ENCODE measurements at regions not wholly inside any gene's neighbourhood (a gene's known extent, or its start where the extent isn't known, plus 50 kb on each side); places are given as distances from the start of the nearest gene placed in this dataset.

DNA sequence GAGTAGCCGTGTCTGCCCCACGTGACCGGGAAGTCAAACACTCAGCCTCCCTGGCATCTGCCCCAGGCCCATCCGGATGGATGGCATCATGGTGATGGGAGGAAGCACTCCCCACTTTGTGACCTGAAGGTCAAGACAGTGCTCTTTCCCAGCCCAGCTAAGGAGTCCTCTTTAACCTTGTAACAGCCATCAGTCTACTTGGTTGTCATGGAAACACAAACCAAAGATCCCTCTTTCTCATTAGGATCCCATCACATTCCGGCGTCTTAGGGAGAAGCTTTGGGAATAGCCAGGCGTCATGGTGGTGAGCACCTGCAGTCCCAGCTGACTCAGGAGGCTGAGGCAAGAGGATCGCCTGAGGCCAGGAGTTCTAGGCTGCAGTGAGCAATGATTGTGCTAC is 90.9 kb upstream of the FOXC1 start:
- intact Hi-C loops (cut with micrococcal nuclease) = no loop called here
- Mint-ChIP-seq H3K36me3 (ENCODE audit: low read depth) (no peaks in the 10 kb centered on the region), H3K27ac (no peak overlapping the region), H3K9me3 (no peaks in the 10 kb centered on the region), H3K4me1 (peaks cover under 1% of the 10 kb centered on the region), H3K27me3 (peaks cover 15% of the 10 kb centered on the region), H3K4me3 (no peak overlapping the region)
- no peak for TF ChIP-seq CTCF (IDR thresholded peaks at IDR 0.05)
- CTCF ChIA-PET = no interaction called here
- ATAC-seq (ENCODE audit: low read depth) (no peak), DNase-seq (no peak)
- POLR2A ChIA-PET = no interaction called here

DNA sequence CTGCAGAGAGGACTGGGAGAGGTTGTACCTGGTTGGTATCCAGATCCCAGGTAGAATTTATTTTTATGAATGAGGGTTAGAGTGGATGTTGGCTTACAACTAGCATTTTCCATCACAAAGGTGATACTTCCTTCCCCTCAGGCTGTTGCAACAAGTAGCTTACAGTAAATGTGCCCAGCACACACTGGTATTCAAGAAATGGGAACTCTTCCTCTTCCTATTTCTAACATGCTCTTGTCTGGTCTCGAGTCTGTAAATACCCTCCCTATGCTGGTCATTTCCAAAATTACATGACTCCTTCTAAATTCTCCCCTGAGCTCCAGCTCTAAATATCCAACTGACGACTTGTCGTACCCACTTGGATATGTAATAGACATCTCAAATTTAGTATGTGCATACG is 90.1 kb upstream of the FOXC1 start:
- intact Hi-C loops (cut with micrococcal nuclease) = no loop called here
- Mint-ChIP-seq H3K36me3 (ENCODE audit: low read depth) (no peaks in the 10 kb centered on the region), H3K9me3 (no peaks in the 10 kb centered on the region), H3K27me3 (peaks cover 19% of the 10 kb centered on the region), H3K4me1 (peaks cover 5% of the 10 kb centered on the region), H3K4me3 (no peak overlapping the region), H3K27ac (no peak overlapping the region)
- ChIA-PET CTCF (no interaction called here), POLR2A (no interaction called here)
- TF ChIP-seq CTCF (IDR thresholded peaks at IDR 0.05) = no peak
- ATAC-seq (ENCODE audit: low read depth) (no peak), DNase-seq (no peak)

DNA sequence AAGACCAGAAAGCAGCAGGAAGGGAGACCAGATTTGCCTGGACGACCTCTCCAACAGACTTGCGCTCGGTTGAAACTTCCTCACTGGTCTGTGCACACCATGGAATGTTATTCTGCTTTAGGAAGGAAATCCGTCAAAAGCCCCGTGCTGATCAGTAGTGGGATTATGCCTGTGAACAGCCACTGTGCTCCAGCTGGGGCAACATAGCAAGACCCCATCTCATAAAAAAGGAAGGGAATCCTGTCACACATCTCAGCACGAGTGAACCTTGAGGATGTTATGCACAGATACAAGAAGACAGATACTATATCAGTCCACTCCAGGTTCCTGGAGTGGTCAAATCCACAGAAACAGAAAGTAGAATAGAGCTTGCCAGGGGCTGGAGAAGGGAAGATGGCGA is 86.9 kb upstream of the FOXC1 start:
- CTCF ChIA-PET = no interaction called here
- no peak overlapping the region for H3K27ac Mint-ChIP-seq

DNA sequence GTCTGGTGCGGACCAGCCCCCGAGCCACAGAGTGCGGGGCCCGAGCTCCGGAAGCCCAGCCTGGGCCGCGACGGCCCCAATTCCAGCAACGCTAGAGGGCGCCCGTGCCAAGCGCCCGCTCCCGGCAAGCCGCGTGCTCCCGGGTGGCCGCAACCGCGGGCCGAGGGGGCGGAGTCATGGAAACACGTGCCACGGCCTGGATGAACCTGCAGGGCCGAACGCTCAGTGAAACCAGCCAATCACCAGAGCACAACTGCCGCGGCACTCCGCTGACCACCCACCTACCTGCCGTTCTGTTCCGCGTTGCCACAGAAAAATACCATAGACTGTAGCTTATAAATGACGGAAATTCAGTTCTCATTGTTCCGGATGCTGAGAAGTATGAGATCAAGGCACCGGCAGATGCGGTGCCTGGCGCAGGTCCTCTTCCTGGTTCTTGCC is 85.7 kb upstream of the FOXC1 start:
- DNase-seq (peak; percentile 34), ATAC-seq (ENCODE audit: low read depth) (peak; percentile 64)
- Mint-ChIP-seq H3K27ac (no peak overlapping the region), H3K27me3 (peaks cover 26% of the 10 kb centered on the region), H3K4me1 (peaks cover 8% of the 10 kb centered on the region), H3K36me3 (ENCODE audit: low read depth) (no peaks in the 10 kb centered on the region), H3K9me3 (no peaks in the 10 kb centered on the region), H3K4me3 (peak overlapping the region; percentile 65)
- no peak for TF ChIP-seq CTCF (IDR thresholded peaks at IDR 0.05)
- POLR2A ChIA-PET = no interaction called here
- CTCF ChIA-PET = no interaction called here
- intact Hi-C loops (cut with micrococcal nuclease) = no loop called here

More for the DNA sequence above, 86.9 kb upstream of the FOXC1 start:
- no peak for TF ChIP-seq CTCF (IDR thresholded peaks at IDR 0.05)
- intact Hi-C loops (cut with micrococcal nuclease) = no loop called here
- Mint-ChIP-seq H3K9me3 (no peaks in the 10 kb centered on the region), H3K36me3 (ENCODE audit: low read depth) (no peaks in the 10 kb centered on the region), H3K4me3 (no peak overlapping the region), H3K4me1 (peaks cover 8% of the 10 kb centered on the region), H3K27me3 (peaks cover 25% of the 10 kb centered on the region)
- POLR2A ChIA-PET = no interaction called here
- DNase-seq = no peak
- no peak for ATAC-seq (ENCODE audit: low read depth)

DNA sequence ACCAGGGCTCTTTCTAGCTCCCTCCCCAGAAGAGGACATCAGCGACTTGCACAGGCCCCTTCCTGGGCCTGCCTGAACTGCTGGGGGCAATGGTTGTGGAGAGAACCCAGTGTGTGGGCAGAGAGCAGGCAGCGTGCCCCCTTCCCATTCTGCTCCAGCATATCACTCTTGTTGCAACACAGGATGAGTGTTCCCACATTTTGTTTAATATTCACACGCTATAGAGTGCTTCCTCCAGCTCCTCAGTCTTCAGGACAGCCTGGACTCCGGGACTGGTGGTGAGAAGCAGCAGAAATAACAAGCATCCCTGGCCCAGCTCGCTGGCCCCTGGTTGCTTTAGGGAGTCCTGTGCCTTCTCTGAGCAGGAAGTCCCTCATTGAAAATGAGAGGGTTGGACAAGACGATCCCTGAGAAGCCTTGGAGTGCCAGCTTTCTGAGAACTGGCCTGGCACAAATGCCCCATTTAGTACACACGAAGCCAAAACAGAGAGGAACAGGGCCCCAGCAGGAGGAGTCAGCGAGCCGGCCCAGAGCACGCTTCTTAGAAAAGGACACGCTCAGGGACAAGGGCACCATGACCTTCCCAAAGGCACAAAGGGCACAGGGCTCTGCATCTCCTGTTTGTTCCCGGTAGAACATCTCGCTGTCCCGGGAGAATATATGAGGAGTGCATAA is 84.2 kb upstream of the FOXC1 start:
- peaks cover 8% of the 10 kb centered on the region for H3K4me1 Mint-ChIP-seq
- no peaks in the 10 kb centered on the region for H3K9me3 Mint-ChIP-seq
- H3K27me3 Mint-ChIP-seq = peaks cover 29% of the 10 kb centered on the region
- ChIA-PET CTCF (no interaction called here), POLR2A (no interaction called here)
- ATAC-seq (ENCODE audit: low read depth) (no peak), DNase-seq (no peak)
- no peak for TF ChIP-seq CTCF (IDR thresholded peaks at IDR 0.05)
- intact Hi-C loops (cut with micrococcal nuclease) = no loop called here
- no peaks in the 10 kb centered on the region for H3K36me3 Mint-ChIP-seq (ENCODE audit: low read depth)
- H3K4me3 Mint-ChIP-seq = no peak overlapping the region
- H3K27ac Mint-ChIP-seq = no peak overlapping the region

Data from activated B cell treated with CpG ODN at 0.5 μM for 24 hours (primary cell).